GM10847 (cell line): ENCODE measurements at regions not wholly inside any gene's neighbourhood (a gene's known extent, or its start where the extent isn't known, plus 50 kb on each side); places are given as distances from the start of the nearest gene placed in this dataset.

Source experiments
- POLR2A ChIP-seq: IDR thresholded peaks from 2 replicates; pipeline ENCODE4 v1.6.1; 2011; ENCODE audit not compliant: insufficient read length; ENCODE audit errors: extremely low read depth

- TF ChIP-seq POLR2A: no peak
Observed at GRCh38 chr5:81914696-81915095, 57.1 kb upstream of the ATG10 start.

DNA sequence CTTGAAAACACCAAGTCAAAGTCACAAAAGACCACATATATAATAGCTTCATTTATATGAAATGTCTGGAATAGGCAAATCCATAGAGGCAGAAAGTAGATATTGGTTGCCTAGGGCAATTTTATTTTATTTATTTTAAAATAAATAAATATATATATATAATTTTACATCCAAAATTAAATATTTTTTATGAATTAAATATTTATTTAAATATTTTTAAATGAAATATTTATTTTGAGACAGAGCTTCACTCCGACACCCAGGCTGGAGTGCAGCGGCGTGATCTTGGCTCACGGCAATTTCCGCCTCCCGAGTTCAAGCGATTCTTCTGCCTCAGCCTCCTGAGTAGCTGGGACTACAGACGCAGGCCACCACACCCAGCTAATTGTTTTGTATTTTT is 58.9 kb upstream of the ATG10 start:
- no peak for TF ChIP-seq POLR2A

DNA sequence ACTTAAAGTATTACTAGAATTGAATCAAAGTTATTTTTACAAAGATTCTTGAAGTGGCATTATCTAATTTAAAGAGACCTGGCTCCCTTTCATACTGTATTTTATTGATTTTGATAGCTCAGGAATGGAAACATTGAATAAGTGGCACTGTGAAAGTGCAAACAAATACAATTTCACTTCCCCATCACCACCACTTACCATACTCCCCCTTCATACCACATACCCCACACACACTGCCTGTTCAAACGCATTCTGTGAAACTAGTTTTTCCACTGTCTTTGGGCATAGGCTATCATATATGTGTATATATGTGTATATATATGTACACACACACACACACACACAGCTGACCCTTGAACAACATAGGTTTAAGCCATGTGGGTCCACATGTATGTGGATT is 62.1 kb upstream of the ATG10 start:
- no peak for TF ChIP-seq POLR2A

DNA sequence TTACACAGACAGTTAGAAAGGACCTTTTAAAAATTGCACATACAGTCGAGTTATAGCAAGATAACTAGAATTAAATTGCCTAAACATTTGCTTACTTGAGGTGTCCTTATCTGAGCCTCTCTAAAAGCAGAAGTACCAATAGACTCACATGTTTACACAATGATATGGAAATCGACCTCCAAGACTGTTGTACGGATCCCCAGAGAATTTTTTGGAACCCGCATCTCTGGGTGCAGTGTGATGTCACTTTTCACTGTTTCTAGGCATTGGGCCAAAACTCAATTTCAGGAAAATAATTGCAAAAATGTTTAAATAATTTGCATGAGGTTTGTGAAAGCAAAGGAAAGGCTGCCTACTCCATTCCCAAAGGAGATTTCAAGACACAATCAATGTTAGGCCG is 63.1 kb upstream of the ATG10 start:
- TF ChIP-seq POLR2A: no peak

DNA sequence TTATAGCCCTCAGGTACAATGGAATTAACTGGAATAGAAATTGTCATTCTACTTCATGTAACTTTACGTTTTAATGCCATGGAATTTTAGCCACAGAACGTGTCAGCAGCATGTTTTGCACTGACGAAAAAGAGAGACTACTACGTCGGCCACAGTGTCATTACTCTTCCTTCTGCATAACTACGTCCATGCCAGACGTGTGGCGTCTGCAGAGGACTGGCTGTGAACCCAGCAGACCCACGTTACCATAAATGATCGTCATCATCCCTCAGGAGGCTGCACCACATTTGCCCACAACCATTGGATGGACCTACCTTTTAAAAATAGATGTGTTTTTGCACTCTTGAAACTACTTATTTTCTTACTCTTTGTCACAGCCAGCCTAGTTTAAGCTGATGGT is 63.8 kb upstream of the ATG10 start:
- TF ChIP-seq POLR2A: no peak

DNA sequence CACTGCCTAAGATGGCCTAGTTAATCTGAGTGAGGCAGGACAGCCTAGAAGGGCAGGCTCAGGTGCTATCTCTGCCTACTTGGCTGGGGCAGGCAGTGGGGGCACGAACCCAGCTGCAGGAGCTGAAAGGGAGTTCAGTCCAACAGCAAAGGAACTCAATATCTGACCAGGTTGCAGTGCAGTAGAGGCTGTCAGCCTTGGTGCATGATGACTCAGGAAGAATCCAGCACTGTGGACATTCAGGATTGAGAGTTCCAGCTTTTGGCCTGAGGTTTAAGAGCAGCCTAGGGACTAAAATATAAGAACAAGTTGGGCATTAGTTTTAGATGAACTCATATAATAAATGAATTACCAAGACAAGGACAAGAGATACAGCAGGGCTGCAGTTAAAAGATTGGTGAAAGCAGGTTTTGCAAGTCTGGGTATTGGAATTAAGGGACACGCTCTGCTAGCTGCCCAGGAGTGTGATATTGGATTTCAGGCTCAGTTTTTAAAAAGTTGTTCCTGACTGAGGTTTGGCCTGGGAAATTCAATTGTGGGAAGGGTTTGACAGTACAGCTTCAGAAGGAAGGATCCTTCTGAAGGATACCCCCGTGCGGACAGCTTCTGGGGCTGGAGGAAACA is 64.7 kb upstream of the ATG10 start:
- no peak for TF ChIP-seq POLR2A

DNA sequence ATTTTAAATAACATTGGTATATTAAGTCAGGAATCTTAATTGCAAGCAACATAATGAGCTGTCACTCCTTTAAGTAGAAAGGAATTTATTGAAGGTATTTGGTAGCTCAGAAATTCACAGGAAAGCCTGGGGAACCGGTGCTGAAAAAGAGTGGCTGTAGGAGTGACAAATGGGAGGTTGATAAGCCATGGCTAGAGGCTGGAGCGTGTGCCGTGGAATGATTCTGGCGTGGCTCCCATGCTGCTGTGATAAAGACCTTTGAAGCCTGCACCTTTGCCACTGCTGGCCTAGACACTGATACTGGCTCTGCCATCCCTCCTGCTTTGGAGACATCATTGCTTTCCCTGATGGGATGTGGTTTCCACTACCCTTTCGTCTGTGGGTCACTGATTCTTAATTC is 65.7 kb upstream of the ATG10 start:
- no peak for TF ChIP-seq POLR2A

GRCh38 chr5:81904861-81905260 is 67.0 kb upstream of the ATG10 start:
- TF ChIP-seq POLR2A: no peak

DNA sequence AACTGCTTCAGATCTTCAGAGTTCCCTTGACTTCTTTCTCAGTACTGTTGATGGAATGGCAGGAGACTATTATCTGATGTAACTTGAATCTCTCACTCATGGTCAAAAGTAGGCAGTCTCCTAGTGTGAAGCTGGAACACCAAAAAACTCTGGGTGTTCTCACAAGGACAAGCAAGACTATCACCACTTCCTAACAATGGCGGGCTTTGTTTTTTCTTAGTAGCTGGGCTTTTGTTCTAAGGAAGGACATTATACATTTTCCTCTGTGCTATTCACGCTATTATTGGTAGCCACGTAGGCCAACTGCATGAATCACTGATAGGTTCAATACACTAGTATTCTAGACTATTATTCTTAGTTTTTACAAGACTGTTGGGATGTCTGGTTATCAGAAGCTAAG is 67.7 kb upstream of the ATG10 start:
- no peak for TF ChIP-seq POLR2A

DNA sequence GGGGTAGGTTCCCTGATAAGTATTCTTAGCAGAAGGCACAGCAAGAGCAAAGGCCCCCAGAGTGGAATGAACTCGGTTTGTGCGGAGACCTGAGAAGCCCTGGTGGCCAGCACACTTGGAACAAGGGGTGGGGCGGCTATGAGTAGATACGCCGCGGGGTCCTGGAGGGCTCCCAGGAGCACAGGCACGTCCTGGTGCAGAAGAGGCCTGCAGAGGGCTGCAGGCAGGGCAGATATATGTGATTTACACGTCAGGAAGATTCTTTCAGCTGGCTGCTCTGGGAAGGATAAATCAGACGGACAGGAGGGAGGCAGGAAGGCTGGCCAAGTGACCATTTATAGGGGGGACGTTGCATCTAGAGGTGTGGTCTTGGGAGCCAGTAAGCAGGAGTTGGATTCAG is 70.2 kb upstream of the ATG10 start:
- no peak for TF ChIP-seq POLR2A

GRCh38 chr5:81899123-81899522 is 72.7 kb upstream of the ATG10 start:
- no peak for TF ChIP-seq POLR2A

- no peak for TF ChIP-seq POLR2A
Observed at GRCh38 chr5:81898403-81898802, 73.4 kb upstream of the ATG10 start.

DNA sequence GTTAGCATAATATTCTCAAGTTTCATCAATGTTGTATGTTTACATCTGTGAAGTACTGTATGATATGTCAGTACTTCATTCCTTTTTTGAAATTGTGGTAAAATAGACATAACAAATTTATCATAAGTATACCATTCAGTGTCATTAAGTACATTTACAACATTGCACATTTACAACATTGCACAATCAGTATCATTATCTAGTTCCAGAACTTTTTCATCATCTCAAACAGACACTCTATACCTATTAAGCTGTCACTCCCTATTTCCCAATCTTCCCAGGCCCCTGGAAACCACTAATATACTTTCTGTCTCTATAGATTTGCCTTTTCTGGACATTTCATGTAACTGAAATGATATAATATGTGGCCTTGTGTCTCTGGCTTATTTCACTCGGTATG is 75.1 kb upstream of the ATG10 start:
- no peak for TF ChIP-seq POLR2A

DNA sequence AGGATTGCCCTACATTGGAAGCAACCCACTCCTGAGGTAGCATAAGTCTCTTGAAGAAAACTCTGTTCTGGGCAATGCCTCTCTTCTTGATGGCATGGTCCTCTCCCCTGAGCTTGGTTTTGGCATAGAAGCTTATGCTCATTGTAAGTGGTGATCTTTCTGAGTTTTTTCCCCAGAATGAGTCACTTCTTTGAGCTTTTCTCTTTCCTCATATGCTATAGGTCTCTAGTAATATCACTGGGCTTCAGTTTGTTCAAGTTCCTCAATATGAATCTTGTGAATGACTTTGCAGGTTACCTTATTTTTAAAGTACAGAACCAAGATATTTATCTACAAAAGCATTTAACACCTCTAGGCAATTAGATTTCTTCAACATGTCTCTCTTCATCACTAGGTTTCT is 76.5 kb upstream of the ATG10 start:
- no peak for TF ChIP-seq POLR2A

DNA sequence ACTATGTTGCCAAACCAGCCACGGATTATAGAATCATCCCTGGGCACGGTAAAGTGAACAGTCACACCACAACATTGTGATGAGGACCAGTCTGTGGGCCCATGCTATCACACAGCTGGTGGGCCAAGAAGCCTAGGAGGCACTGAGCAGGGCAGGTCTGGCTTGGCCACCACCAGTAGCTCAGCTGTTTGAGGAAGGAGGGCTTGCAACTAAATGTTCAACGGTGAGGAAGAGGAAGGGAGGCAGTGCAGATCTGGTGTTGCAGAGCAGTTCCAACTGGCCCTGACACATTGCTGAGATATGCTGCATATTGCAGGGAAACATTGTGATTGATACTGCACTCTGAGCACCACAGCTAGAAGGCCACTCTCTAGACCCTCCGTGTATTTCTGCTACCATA is 77.9 kb upstream of the ATG10 start:
- TF ChIP-seq POLR2A: no peak

GRCh38 chr5:81884871-81885270 is 87.0 kb upstream of the ATG10 start:
- TF ChIP-seq POLR2A: no peak

DNA sequence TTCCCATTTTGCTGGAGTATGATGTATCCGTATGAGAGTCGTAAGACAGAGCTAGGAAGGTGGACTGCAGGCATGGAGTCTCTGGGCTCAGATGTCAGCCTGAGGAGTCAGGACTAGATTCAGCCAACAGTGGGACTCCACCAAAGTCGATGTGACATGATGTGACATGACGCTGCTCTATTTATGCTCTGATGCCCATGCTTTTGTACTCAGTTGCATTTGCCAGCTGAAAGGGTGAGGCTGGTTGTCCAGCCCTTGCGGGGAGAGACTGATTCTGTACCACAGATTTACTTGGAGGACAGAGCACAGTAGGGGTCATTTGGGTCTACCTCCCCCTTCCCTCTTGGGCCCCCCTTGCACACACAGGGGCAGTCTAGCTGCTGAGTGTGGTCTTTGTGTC is 88.5 kb upstream of the ATG10 start:
- TF ChIP-seq POLR2A: no peak

GRCh38 chr5:81881595-81881994 is 90.2 kb upstream of the ATG10 start:
- no peak for TF ChIP-seq POLR2A
